ENCODE measurements at regions not wholly inside any gene's neighbourhood (a gene's known extent, or its start where the extent isn't known, plus 50 kb on each side); places are given as distances from the start of the nearest gene placed in this dataset.

GRCh38 chr15:31151301-31152233 lies 50.0 kb upstream of the TRPM1 start:
- DNase-seq (ENCODE audit: low read depth): no peak

- no peak for DNase-seq (ENCODE audit: low read depth)
These were observed 52.0 kb upstream of the TRPM1 start for GRCh38 chr15:31153531-31153930.

GRCh38 chr15:31155151-31155550 lies 53.6 kb upstream of the TRPM1 start:
- DNase-seq (ENCODE audit: low read depth): no peak

- DNase-seq (ENCODE audit: low read depth): no peak
These were observed 54.7 kb upstream of the TRPM1 start for GRCh38 chr15:31156226-31156625.

GRCh38 chr15:31156808-31157207 lies 55.3 kb upstream of the TRPM1 start:
- DNase-seq (ENCODE audit: low read depth): no peak

GRCh38 chr15:31157644-31158069 lies 56.1 kb upstream of the TRPM1 start:
- DNase-seq (ENCODE audit: low read depth): no peak

GRCh38 chr15:31158858-31159569 lies 57.5 kb upstream of the TRPM1 start:
- no peak for DNase-seq (ENCODE audit: low read depth)

GRCh38 chr15:31159837-31160236 lies 58.3 kb upstream of the TRPM1 start:
- no peak for DNase-seq (ENCODE audit: low read depth)

- no peak for DNase-seq (ENCODE audit: low read depth)
These were observed 58.8 kb upstream of the TRPM1 start for GRCh38 chr15:31160297-31160696.

- DNase-seq (ENCODE audit: low read depth): no peak
These were observed 59.4 kb upstream of the TRPM1 start for GRCh38 chr15:31160740-31161495.

GRCh38 chr15:31161951-31162350 lies 60.4 kb upstream of the TRPM1 start:
- no peak for DNase-seq (ENCODE audit: low read depth)

- DNase-seq (ENCODE audit: low read depth): no peak
These were observed 61.4 kb upstream of the TRPM1 start for GRCh38 chr15:31162721-31163510.

- no peak for DNase-seq (ENCODE audit: low read depth)
These were observed 62.4 kb upstream of the TRPM1 start for GRCh38 chr15:31163769-31164572.

- DNase-seq (ENCODE audit: low read depth): no peak
These were observed 63.0 kb upstream of the TRPM1 start for GRCh38 chr15:31164573-31164912.

GRCh38 chr15:31169558-31169957 lies 68.0 kb upstream of the TRPM1 start:
- no peak for DNase-seq (ENCODE audit: low read depth)

GRCh38 chr15:31171731-31172130 lies 70.2 kb upstream of the TRPM1 start:
- DNase-seq (ENCODE audit: low read depth): no peak

- no peak for DNase-seq (ENCODE audit: low read depth)
These were observed 71.1 kb upstream of the TRPM1 start for GRCh38 chr15:31172606-31173005.

- no peak for DNase-seq (ENCODE audit: low read depth)
These were observed 72.4 kb upstream of the TRPM1 start for GRCh38 chr15:31173790-31174450.

- no peak for DNase-seq (ENCODE audit: low read depth)
These were observed 74.0 kb upstream of the TRPM1 start for GRCh38 chr15:31175484-31175883.

GRCh38 chr15:31177951-31178350 lies 76.4 kb upstream of the TRPM1 start:
- no peak for DNase-seq (ENCODE audit: low read depth)

Data from stimulated activated CD8-positive, alpha-beta memory T cell treated with anti-CD3 and anti-CD28 coated beads, Interleukin-12 subunit alpha, Interleukin-12 subunit beta, amount 100 ng/mL, for 4 hours (primary cell).